PC-3 (cell line): ENCODE measurements at regions not wholly inside any gene's neighbourhood (a gene's known extent, or its start where the extent isn't known, plus 50 kb on each side); places are given as distances from the start of the nearest gene placed in this dataset.

ENCODE experiments used
- CTCF ChIP-seq: fragments of 300-600 bp; sonication (generic); conservative IDR thresholded peaks from 2 replicates; pipeline ENCODE4 v1.5.1; 2017; ENCODE audit warnings: antibody characterized with exemption, low read depth, mild to moderate bottlenecking, low read length
- EZH2 ChIP-seq: fragments of 300-600 bp; sonication (generic); IDR thresholded peaks from one replicate; pipeline ENCODE4 v1.6.1; 2017; ENCODE audit warnings: antibody characterized with exemption, mild to moderate bottlenecking, low read length; ENCODE audit not compliant: unreplicated experiment
- EZH2phosphoT487 ChIP-seq: fragments of 300-600 bp; sonication (generic); IDR thresholded peaks from 2 replicates; pipeline ENCODE4 v1.6.1; 2018; ENCODE audit warnings: mild to moderate bottlenecking, antibody characterized with exemption, low read length, borderline replicate concordance

GRCh38 chr7:46943996-46944395 lies 637.9 kb downstream of the TNS3 start:
- TF ChIP-seq CTCF (no peak), EZH2phosphoT487 (no peak), EZH2 (no peak)
